Limb (tissue), 2 donors: ENCODE measurements at regions not wholly inside any gene's neighbourhood (a gene's known extent, or its start where the extent isn't known, plus 50 kb on each side); places are given as distances from the start of the nearest gene placed in this dataset.

Source experiments
- DNase-seq, 2 donors: peaks; one replicate each; pipeline ENCODE4 v3.0.0-alpha.2; 2016; ENCODE audit errors: extremely low spot score in 2 of 2

GRCh38 chr6:169935861-169936260, 184.4 kb downstream of the ERMARD start:
- DNase-seq: no peak

GRCh38 chr6:169935348-169935718, 183.9 kb downstream of the ERMARD start:
- no peak for DNase-seq

- no peak for DNase-seq
Measured at GRCh38 chr6:169934699-169935347, 183.4 kb downstream of the ERMARD start.

- DNase-seq: no peak
Measured at GRCh38 chr6:169933839-169934698, 182.6 kb downstream of the ERMARD start.

- DNase-seq: no peak
Measured at GRCh38 chr6:169933251-169933821, 181.9 kb downstream of the ERMARD start.

- peak in 1 of 2 donors; percentile 24 for DNase-seq
Measured at GRCh38 chr6:169932491-169932890, 181.1 kb downstream of the ERMARD start.

GRCh38 chr6:169931261-169931660, 179.8 kb downstream of the ERMARD start:
- DNase-seq: no peak

- DNase-seq: no peak
Measured at GRCh38 chr6:169930799-169931198, 179.4 kb downstream of the ERMARD start.

- DNase-seq: no peak
Measured at GRCh38 chr6:169927711-169928110, 176.3 kb downstream of the ERMARD start.

GRCh38 chr6:169926617-169927417, 175.4 kb downstream of the ERMARD start:
- no peak for DNase-seq

GRCh38 chr6:169923468-169924464, 172.3 kb downstream of the ERMARD start:
- no peak for DNase-seq

GRCh38 chr6:169921853-169922824, 170.7 kb downstream of the ERMARD start:
- peak in 1 of 2 donors; percentile 48 for DNase-seq

- no peak for DNase-seq
Measured at GRCh38 chr6:169921217-169921616, 169.8 kb downstream of the ERMARD start.

GRCh38 chr6:169920359-169921020, 169.1 kb downstream of the ERMARD start:
- no peak for DNase-seq

GRCh38 chr6:169918954-169919549, 167.6 kb downstream of the ERMARD start:
- no peak for DNase-seq

GRCh38 chr6:169918239-169918953, 167.0 kb downstream of the ERMARD start:
- DNase-seq: no peak

GRCh38 chr6:169917153-169917552, 165.7 kb downstream of the ERMARD start:
- no peak for DNase-seq
